Adrenal gland (tissue), 9 donors: ENCODE measurements at regions not wholly inside any gene's neighbourhood (a gene's known extent, or its start where the extent isn't known, plus 50 kb on each side); places are given as distances from the start of the nearest gene placed in this dataset.

Experiments
- DNase-seq, 7 donors: peaks; one replicate each; pipeline ENCODE4 v3.0.0-alpha.2; 2019 to 2020
- H3K27ac ChIP-seq, 5 donors: fragments of 200-600 bp; sonication (generic) in 4 of 5; 1 replicate in 3 of 5; 2 replicates in 2 of 5; pipeline versions ENCODE4 v1.5.1 to v1.8.0; 2016 to 2020; ENCODE audit warnings: mild to moderate bottlenecking in 1 of 5
- H3K27me3 ChIP-seq: fragments of 200-600 bp; 2 replicates; pipeline ENCODE4 v1.8.0; 2021
- H3K36me3 ChIP-seq, 2 donors: fragments of 200-600 bp; replicated peaks in 1 of 2; 1 replicate in 1 of 2; 2 replicates in 1 of 2; pipeline versions ENCODE4 v1.5.1 to v1.8.0; 2018 to 2022
- H3K4me1 ChIP-seq, 2 donors: fragments of 200-600 bp; replicated peaks in 1 of 2; 1 replicate in 1 of 2; 2 replicates in 1 of 2; pipeline versions ENCODE4 v1.5.1 to v1.8.0; 2018 to 2021
- H3K4me3 ChIP-seq, 4 donors: fragments of 200-600 bp; sonication (generic) in 3 of 4; one replicate each; pipeline ENCODE4 v1.5.1; 2016 to 2018
- H3K9me3 ChIP-seq, 3 donors: fragments of 200-600 bp; sonication (generic) in 1 of 3; replicated peaks in 1 of 3; 1 replicate in 2 of 3; 2 replicates in 1 of 3; pipeline versions ENCODE4 v1.5.1 to v1.8.0; 2016 to 2021
- POLR2A ChIP-seq, 2 donors: fragments of 450-650 bp; IDR thresholded peaks; one replicate each; pipeline ENCODE4 v1.6.1; 2017; ENCODE audit warnings: antibody characterized with exemption in 2 of 2, mild to moderate bottlenecking in 2 of 2, moderate library complexity in 1 of 2
- WGBS, 4 donors: extraction: QIAGEN DNeasy Blood & Tissue Kit in 2 of 4; methylation state at CpG; one replicate each; pipeline versions ENCODE4 v1.1.5 to v1.1.7; 2013 to 2017; 5-methylcytosine and 5-hydroxymethylcytosine counted together
- intact Hi-C, 2 donors: fragments of 100-400 bp; cut with DNase I; formaldehyde crosslinking; loops; one replicate each; pipeline versions ENCODE4 v1.14.1 to v1.15.0; 2022 to 2023
- TF ChIP-seq, protein P1 (sequence below), 6 experiments: fragments of 450-650 bp in 4 of 6; fragments of 200-600 bp in 2 of 6; sonication (generic) in 1 of 6; IDR thresholded peaks; 1 replicate in 5 of 6; 2 replicates in 1 of 6; pipeline versions ENCODE4 v1.5.1 to v1.8.0; 2016 to 2021; ENCODE audit warnings: antibody characterized with exemption in 6 of 6, mild to moderate bottlenecking in 2 of 6, moderate library complexity in 1 of 6
- donor health status: healthy with polysubstance abuse.
- donor health status: Bipolar disorder and iron deficiency.
- donor health status: DM: yes; HTN: yes; CAD: no.
- donor health status: DM: no; HTN: no; CAD: no.
- donor health status: DM: no; HTN: no; CAD: no.

DNA sequence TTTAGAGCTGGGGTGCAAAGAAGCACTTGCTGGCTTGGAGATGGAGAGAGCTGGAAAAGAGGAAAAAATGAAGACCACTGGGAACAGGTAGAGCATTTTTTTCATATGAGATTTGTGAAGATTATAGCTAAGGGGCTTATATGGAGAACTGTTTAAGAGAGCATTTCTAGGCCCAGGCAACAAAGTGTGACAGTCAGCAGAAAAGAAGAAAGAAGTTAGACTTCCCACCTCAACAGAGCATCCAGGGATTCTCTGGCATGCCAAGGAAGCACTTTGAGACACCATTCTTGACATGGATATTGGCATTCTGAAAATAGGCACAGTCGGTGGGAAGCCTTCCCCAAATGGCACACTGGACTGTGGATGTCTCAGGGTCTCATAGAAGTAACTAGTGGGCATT, 195.5 kb downstream of the KLHL28 start:
- H3K4me1 ChIP-seq, result no peaks in the 10 kb centered on the region
- H3K27ac ChIP-seq, result no peak overlapping the region
- WGBS, 4 donors, result 63 to 84% (median 76%) methylated on average over 1 of the region's 1 CpG
- no peaks in the 10 kb centered on the region for H3K27me3 ChIP-seq
- no peaks in the 10 kb centered on the region for H3K36me3 ChIP-seq
- intact Hi-C loops, result no loop called here
- H3K9me3 ChIP-seq, result no peaks in the 10 kb centered on the region
- DNase-seq, result no peak
- H3K4me3 ChIP-seq, result no peak overlapping the region
- TF ChIP-seq, protein P1, sequence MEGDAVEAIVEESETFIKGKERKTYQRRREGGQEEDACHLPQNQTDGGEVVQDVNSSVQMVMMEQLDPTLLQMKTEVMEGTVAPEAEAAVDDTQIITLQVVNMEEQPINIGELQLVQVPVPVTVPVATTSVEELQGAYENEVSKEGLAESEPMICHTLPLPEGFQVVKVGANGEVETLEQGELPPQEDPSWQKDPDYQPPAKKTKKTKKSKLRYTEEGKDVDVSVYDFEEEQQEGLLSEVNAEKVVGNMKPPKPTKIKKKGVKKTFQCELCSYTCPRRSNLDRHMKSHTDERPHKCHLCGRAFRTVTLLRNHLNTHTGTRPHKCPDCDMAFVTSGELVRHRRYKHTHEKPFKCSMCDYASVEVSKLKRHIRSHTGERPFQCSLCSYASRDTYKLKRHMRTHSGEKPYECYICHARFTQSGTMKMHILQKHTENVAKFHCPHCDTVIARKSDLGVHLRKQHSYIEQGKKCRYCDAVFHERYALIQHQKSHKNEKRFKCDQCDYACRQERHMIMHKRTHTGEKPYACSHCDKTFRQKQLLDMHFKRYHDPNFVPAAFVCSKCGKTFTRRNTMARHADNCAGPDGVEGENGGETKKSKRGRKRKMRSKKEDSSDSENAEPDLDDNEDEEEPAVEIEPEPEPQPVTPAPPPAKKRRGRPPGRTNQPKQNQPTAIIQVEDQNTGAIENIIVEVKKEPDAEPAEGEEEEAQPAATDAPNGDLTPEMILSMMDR (IDR thresholded peaks at IDR 0.05), result no peak
- no peak for TF ChIP-seq POLR2A (IDR thresholded peaks at IDR 0.05)

DNA sequence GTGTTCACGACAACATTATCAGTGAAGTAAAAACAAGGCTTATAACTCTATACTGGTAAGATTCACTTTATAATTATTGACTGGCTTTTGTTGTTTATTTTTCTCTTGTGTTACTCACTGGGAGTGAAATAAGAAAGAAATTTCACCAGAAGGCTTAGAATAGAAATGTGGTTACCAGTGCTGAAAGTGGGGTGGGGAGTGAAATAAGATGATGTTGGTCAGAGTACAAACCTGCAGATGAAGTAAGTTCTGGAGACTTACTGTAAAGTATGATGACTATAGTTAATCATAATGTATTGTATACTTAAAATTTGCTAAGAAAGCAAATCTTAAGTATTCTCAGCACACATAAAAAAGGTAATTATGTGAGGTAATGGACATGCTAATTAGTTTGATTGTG, 198.4 kb downstream of the KLHL28 start:
- Histone ChIP-seq H3K9me3 (no peaks in the 10 kb centered on the region), H3K4me3 (no peak overlapping the region), H3K4me1 (no peaks in the 10 kb centered on the region), H3K27ac (no peak overlapping the region), H3K27me3 (no peaks in the 10 kb centered on the region), H3K36me3 (no peaks in the 10 kb centered on the region)
- DNase-seq, result no peak
- 83 to 91% (median 88%) methylated on average over 1 of the region's 1 CpG for WGBS, 4 donors
- intact Hi-C loops, result no loop called here
- TF ChIP-seq POLR2A (IDR thresholded peaks at IDR 0.05), result no peak
- TF ChIP-seq, protein P1 (IDR thresholded peaks at IDR 0.05), result no peak

DNA sequence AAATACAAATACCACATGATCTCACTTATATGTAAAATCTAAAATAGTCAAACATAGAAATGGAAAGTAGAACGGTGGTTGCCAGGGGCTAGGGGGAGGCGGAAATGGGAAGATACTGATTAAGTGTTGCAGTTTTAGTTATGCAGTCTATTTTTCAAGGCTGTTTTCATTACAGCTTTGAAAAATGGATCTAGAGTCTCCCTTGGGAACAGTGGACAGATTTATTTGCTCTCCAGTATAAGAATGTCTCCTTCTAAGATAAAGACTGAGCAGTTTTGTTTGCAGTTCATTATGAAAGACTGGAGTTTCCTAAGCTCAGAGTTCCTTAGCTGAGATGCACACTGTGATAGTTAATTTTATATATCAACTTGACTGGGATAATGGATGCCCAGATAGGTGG, 202.5 kb downstream of the KLHL28 start:
- Histone ChIP-seq H3K27me3 (no peaks in the 10 kb centered on the region), H3K9me3 (no peaks in the 10 kb centered on the region), H3K4me1 (no peaks in the 10 kb centered on the region), H3K27ac (no peak overlapping the region), H3K36me3 (no peaks in the 10 kb centered on the region), H3K4me3 (no peak overlapping the region)
- intact Hi-C loops, result no loop called here
- TF ChIP-seq, protein P1 (IDR thresholded peaks at IDR 0.05), result no peak
- TF ChIP-seq POLR2A (IDR thresholded peaks at IDR 0.05), result no peak
- no peak for DNase-seq
- WGBS, 4 donors, result 36 to 57% (median 42%) methylated on average over 2 of the region's 2 CpGs

- Histone ChIP-seq H3K27me3 (no peaks in the 10 kb centered on the region), H3K27ac (no peak overlapping the region), H3K9me3 (no peaks in the 10 kb centered on the region), H3K36me3 (no peaks in the 10 kb centered on the region), H3K4me1 (no peaks in the 10 kb centered on the region), H3K4me3 (no peak overlapping the region)
- WGBS, 4 donors, result 83 to 90% (median 89%) methylated on average over 3 of the region's 3 CpGs
- intact Hi-C loops, result no loop called here
- no peak for TF ChIP-seq POLR2A (IDR thresholded peaks at IDR 0.05)
- no peak for DNase-seq
Measured at GRCh38 chr14:44756554-44756953, 205.2 kb downstream of the KLHL28 start.

DNA sequence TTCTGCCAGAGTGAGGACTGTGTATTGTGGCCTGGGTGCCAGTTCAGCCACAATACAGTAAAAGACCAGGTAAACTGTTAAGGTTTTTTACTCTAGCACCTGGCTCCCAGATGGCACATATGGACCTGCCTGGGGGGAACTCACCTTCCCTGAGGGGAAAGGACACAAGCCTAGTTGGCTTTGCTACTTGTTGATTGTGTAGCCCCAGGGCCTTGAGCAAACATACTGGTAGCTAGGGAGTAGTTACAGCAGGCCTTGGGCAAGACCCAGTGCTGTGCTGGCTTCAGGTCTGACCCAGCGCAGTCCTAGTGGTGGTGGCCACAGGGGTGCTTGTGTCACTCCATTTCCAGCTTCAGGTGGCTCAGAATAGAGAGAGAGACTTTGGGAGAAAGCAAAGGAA, 216.4 kb downstream of the KLHL28 start:
- no peak overlapping the region for H3K27ac ChIP-seq
- intact Hi-C loops, result no loop called here
- H3K4me3 ChIP-seq, result no peak overlapping the region
- no peak for DNase-seq
- H3K9me3 ChIP-seq, result no peaks in the 10 kb centered on the region
- H3K36me3 ChIP-seq, result no peaks in the 10 kb centered on the region
- TF ChIP-seq POLR2A (IDR thresholded peaks at IDR 0.05), result no peak
- TF ChIP-seq, protein P1 (IDR thresholded peaks at IDR 0.05), result no peak
- H3K4me1 ChIP-seq, result no peaks in the 10 kb centered on the region
- no peaks in the 10 kb centered on the region for H3K27me3 ChIP-seq
- 88 to 100% (median 100%) methylated on average over 1 of the region's 1 CpG for WGBS, 4 donors
